Right lobe of liver (tissue), 4 donors: ENCODE measurements at regions not wholly inside any gene's neighbourhood (a gene's known extent, or its start where the extent isn't known, plus 50 kb on each side); places are given as distances from the start of the nearest gene placed in this dataset.

Experiments used
- CTCF ChIP-seq, 4 donors: fragments of 200-600 bp in 3 of 4; fragments of 450-650 bp in 1 of 4; IDR thresholded peaks; one replicate each; pipeline versions ENCODE4 v1.5.1 to v1.8.0; 2016 to 2022; ENCODE audit warnings: antibody characterized with exemption in 4 of 4, mild to moderate bottlenecking in 2 of 4
- POLR2A ChIP-seq: fragments of 450-650 bp; IDR thresholded peaks from one replicate; pipeline ENCODE4 v1.6.1; 2017; ENCODE audit warnings: antibody characterized with exemption, mild to moderate bottlenecking
- donor health status: DM: no; HTN: no; CAD: no.
- donor health status: DM: no; HTN: no; CAD: no.
- donor health status: DM: no; HTN: yes; CAD: no.

- TF ChIP-seq CTCF (IDR thresholded peaks at IDR 0.05) (no peak), POLR2A (no peak)
Measured at GRCh38 chr10:111171183-111171582, 94.4 kb downstream of the ADRA2A start.
